Kasumi-1 (cell line): ENCODE measurements at regions not wholly inside any gene's neighbourhood (a gene's known extent, or its start where the extent isn't known, plus 50 kb on each side); places are given as distances from the start of the nearest gene placed in this dataset.
"Not testable (repeated sequence)": the region's sequence is repeated elsewhere in the genome, so short reads cannot be mapped to it uniquely, and the experiment has no call there.

ENCODE experiments used
- DNase-seq, 2 experiments: peaks; one replicate each; lab custom pipeline; 2025; lab: John Stamatoyannopoulos, UW

DNA sequence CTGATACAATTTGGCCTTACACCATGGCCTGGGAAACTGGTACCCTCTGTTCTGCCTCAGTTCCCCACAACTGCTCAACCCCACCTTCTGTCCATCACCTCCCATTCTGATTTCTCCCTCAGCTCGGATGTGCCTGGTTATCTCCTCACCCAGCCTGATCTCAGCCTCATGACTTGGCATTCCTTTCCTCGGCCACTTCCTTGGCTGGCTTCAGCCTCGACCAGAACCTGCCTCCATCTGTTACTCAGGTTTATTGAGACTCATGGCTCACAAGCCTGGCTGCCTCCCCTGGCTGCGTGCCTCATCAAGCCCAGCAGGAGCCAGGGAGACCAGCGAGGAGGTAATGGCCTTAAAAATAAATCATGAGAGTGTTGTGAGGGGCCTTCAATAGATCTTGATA is 356.2 kb upstream of the SPRED2 start:
- no peak for DNase-seq

DNA sequence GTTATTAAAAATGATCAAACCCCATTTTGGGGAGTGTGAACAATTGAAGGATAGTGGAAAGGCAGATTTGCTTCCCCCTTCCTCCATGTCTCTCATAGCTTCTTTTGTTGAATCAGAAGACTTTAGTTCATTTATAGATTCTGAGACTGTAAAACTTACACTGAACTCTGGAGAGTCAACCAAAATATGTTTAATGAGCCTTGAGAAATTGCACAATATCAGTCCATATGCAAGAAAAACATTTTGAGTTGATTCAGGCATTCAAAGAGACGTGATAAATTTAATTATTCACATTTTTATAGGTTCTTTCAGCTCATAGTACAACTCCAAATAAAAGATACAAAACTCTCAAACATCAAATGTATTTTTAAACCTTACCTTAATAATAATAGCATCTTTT is 354.4 kb upstream of the SPRED2 start:
- DNase-seq, result no peak

DNA sequence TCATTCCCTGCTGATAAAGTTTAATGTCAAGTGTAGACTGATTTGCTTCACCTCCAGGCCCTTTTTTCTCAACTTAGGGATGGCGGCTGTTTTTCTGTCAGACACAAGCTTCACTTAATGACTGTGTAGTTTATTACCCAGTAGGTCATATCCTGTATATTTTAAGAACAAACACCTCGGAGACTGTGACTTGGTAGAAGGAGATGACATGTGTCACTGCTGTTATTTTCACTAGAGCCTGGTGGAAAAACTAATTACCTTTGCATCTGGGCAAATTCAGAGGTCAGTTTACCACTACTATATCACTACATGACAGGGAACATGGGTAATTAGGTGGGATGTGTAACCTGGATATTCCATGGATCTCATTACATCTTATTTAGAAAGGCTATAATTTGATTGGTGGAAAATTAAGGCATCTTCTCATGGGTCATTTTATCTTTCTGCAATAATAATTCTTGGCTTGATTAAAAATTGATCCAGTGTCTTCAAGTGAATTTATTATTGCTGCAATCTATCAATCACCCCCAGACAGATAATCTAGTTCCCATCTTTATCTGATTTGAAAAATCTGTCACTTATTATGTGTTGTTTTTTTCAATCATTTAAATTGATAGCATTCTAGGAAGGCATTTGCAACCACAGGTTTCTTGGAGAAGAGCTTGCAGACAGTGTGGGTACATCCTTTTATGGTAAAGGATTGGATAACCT is 353.8 kb upstream of the SPRED2 start:
- DNase-seq, result no peak

DNA sequence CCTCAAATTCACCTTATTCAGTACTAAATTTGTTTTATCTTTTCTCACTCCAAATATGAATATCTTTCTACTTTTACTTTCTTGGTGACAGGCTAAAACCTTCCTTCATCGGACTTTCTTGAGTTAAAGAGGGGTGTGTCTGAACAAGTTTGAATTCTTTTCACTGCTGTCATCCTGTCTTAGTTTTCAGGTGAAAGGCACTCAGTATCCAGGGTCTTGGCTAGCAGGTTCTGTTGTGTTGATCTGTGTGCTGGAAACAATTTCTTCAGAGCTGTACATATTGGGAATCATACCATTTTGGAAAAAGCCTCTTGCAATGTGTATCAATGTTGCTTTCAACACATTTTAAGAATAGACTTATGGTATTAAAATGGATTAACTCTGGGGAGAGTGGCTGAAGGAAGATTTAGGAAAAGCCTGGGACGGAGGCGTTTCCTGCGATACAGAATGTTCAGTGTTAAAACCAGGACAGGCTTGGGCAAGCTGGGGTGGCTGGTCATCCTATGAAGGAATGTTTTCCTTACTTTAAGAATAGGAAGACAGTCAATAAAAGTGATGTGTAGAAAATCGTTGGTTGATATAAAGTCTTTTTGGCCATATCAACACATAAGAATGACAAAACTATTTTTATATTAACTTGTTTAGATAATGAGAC is 350.7 kb upstream of the SPRED2 start:
- DNase-seq, result no peak

GRCh38 chr2:65782186-65782585 is 349.8 kb upstream of the SPRED2 start:
- no peak for DNase-seq

- no peak for DNase-seq
Measured at GRCh38 chr2:65781756-65782155, 349.4 kb upstream of the SPRED2 start.

DNA sequence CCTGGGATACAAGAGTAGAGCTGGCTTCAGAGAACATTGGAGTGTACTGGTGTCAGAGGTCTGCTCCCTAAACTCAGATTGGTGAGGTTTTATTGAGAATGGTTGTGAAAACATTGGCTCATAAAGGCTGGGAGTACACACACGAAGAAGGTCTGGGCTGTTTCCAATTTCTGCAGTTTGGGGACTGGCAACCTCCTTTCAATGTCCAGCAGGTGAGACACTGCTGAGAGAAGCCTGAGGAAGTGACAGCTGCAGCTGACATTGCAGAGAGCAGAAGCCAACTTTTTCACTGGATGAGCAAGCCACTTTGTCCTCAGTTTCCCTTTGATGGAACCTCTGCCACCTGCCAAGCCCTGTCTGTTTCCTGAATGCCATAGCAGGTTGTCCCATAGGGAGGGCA is 346.6 kb upstream of the SPRED2 start:
- no peak for DNase-seq

DNA sequence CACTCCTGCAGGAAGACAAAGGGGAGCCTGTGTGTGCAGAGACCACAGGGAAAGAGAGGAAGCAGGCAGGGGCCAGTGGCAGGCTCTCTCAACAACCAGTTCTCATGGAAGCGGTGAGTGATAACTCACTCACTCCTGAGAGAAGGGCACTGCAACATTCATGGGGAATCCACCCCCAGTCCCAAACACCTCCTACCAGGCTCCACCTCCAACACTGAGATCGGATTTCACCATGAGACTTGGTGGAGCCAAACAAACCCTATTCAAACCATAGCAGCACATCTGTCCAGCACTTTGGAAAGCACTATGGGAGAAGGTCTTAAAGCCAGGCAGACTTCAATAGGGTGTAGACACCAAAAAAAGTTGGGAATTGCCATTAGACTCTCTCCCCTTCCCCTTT is 345.7 kb upstream of the SPRED2 start:
- no peak for DNase-seq

GRCh38 chr2:65775839-65776238 is 343.4 kb upstream of the SPRED2 start:
- DNase-seq, result no peak

- DNase-seq, result no peak
Measured at GRCh38 chr2:65767946-65768345, 335.5 kb upstream of the SPRED2 start.

GRCh38 chr2:65766768-65767267 is 334.4 kb upstream of the SPRED2 start:
- no peak for DNase-seq

DNA sequence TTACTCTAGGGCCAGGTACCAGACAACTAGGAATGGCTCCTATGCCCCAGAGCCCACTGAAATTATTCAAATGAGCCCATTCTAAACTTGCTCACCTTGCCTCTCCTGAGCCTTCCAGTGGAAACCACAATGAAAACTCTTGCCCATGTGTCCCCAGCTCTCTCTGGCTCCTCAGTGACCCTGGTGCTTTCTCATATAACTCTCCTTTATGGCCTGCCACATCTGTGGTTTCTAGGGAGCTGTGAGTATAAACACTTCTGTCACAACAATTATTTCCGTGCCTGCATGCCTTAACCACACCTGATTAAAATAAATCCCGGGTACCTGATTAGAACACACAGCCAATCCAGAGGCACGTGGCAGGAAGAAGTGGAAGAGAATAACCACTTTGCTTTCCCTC is 333.0 kb upstream of the SPRED2 start:
- DNase-seq, result no peak

DNA sequence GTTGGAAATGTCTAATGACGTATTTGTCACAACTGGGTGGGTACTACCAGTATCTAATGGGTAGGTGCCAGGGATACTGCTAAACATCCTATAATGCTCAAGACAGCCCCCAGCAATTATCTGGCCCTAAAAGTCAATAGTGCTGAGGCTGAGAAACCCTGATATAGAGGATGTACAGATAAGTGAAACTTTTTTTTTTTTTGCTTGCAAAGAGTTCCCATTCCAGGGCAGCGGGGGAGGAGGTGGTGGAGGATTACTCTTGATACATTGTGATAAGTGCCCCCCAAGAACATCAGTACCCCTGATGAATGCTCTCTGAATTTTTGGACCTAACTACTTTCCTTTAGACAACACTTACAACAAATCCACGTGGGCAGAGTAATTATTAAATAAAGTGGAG is 329.7 kb upstream of the SPRED2 start:
- no peak for DNase-seq

DNA sequence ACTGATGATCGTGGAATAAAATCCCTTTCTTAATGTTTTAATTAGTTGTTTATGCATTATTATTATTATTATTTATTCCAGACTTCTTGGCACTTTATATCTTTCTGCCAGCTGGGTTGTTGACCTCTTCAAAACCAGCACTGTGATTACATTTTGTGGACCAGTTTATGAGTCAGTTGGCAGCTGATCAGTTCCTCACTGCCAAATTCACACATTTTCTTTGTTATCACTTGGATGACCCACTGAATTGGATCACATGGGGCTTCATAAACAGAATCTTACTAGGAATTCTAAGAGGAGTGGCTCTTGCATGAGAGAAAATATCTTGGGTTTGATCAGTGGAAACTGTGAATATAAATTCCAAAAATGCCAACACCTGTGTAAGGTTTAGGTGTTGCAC is 321.8 kb upstream of the SPRED2 start:
- DNase-seq, result no peak

DNA sequence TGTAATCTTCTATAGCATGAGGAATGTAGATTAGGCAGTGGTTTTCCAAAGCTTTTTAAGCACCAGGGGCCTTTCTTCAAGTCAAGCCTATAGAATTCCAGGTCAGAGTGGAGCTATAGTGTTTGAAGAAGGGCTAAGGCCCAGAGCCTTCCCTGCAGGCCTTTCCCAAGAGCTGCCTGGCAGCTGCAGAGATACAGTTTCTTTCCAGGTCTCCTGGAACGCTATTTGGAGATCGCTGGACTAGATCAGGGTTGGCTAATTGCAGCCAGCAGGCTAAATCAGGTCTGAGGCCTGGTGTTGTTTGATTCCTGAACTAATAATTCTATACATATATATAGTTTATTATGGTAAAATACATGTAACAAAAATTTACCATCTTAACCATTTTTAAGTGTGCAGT is 319.0 kb upstream of the SPRED2 start:
- DNase-seq, result no peak

- no peak for DNase-seq
Measured at GRCh38 chr2:65749545-65749944, 317.1 kb upstream of the SPRED2 start.

GRCh38 chr2:65747875-65748274 is 315.5 kb upstream of the SPRED2 start:
- not testable (repeated sequence) for DNase-seq

- DNase-seq, result no peak
Measured at GRCh38 chr2:65746931-65747675, 314.7 kb upstream of the SPRED2 start.

DNA sequence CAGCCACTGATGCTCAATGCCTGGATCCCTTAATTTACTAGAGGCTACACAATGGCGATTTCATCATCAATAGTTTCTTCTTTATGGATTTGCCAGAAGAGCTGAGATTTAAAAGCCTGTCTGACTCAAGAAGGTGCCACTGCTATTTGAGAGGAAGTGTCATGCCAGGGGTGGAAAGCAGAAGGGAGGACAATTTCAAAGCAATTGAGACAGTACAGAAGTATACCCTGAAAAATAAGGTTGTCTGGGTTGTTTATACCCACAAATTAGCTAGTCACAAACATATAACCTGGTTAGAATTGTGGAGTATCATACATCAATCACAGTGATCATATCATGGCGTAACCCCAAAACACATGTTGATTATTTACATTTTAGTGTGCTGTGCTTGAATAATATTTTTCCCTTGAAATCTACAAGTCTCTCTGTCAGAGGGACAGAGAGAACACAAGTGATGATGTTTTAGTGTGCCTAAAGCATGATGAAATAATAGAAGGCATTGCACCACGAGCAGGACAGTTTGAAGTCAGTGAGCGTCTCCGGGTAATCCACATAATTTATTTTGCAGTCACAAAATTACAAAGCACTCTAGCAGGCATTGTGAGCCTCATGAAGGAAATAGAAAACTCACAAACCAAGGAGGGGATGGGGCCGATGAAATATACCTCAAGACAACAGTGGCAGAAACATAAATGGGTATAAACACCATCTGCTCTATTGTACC is 312.2 kb upstream of the SPRED2 start:
- DNase-seq, result no peak

DNA sequence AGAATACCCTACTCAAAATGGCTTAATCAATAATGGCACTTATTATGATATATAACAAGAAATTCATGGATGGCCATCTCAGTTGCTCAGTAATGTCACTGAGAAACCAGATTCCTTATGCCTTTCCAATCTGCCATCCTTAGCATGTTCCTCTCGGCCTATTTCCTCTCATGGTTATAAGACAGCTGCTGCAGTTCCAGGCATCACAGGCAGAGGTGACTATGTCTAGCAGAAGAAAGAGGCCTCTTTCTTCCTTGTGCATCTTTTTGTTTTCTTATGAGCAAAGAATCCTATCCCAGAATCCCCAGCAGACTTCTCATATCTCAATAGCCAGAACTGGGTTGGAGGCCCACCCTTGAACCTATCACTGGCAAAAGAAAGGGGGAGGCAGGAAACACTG is 310.6 kb upstream of the SPRED2 start:
- no peak for DNase-seq

- no peak for DNase-seq
Measured at GRCh38 chr2:65739927-65740326, 307.5 kb upstream of the SPRED2 start.

DNA sequence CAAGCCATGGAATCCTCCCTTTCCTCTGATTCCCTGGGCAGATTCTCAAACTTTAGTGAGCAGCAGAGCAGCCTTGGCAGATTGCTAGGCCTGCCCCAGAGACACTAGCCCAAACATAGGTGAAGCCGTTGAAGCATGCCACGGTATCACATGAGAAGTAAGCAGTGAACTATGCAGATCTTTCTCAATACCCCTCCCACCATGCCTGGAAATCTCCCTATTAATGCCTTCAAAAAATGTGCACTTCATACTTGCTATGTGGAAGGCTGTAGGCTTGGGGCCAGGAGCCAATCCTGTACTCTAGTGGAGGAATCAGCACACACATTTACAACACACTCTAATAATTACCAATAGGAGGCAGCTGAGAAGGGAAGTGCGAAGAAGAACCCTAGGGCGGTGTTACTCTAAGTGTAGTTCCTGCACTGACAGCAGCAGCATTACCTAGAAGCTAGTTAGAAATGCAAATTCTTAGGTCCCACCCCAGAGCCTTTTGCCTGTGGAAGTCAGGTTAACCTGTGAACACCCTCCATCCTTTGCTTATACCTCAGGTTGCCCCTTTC is 305.1 kb upstream of the SPRED2 start:
- DNase-seq, result no peak
